ENCODE measurements at regions not wholly inside any gene's neighbourhood (a gene's known extent, or its start where the extent isn't known, plus 50 kb on each side); places are given as distances from the start of the nearest gene placed in this dataset.

DNA sequence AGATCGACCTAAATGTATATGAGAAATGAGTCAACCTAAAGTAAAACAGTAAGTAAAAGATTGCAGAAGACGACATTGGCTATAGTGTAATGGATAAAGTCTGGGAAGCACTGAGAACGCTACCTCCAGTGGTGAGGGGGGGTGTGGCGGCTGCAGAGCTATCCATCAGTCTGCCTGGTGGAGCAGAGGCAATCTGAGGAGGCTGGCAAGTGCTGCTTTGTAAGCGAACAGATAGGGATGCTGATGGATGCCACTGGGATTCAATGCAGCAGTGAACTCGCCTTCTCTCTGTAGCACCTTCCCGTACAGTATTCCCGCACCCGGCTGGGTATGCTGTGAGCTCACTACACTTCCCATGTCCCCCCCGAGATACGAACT, 261.5 kb downstream of the NSG2 start:
- intact Hi-C loops (cut with micrococcal nuclease), result no loop called here
- H3K4me1 Mint-ChIP-seq (ENCODE audit: low read depth), result no peaks in the 10 kb centered on the region
- no peak for ATAC-seq
- POLR2A ChIA-PET, result no interaction called here
- CTCF ChIA-PET, result no interaction called here
- H3K36me3 Mint-ChIP-seq (ENCODE audit: low read depth), result no peaks in the 10 kb centered on the region
- H3K9me3 Mint-ChIP-seq, result no peaks in the 10 kb centered on the region
- H3K27ac Mint-ChIP-seq, result no peak overlapping the region
- DNase-seq, result no peak
- peaks cover 12% of the 10 kb centered on the region for H3K27me3 Mint-ChIP-seq
- TF ChIP-seq, protein P1, sequence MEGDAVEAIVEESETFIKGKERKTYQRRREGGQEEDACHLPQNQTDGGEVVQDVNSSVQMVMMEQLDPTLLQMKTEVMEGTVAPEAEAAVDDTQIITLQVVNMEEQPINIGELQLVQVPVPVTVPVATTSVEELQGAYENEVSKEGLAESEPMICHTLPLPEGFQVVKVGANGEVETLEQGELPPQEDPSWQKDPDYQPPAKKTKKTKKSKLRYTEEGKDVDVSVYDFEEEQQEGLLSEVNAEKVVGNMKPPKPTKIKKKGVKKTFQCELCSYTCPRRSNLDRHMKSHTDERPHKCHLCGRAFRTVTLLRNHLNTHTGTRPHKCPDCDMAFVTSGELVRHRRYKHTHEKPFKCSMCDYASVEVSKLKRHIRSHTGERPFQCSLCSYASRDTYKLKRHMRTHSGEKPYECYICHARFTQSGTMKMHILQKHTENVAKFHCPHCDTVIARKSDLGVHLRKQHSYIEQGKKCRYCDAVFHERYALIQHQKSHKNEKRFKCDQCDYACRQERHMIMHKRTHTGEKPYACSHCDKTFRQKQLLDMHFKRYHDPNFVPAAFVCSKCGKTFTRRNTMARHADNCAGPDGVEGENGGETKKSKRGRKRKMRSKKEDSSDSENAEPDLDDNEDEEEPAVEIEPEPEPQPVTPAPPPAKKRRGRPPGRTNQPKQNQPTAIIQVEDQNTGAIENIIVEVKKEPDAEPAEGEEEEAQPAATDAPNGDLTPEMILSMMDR (IDR thresholded peaks at IDR 0.05), result no peak
- H3K4me3 Mint-ChIP-seq, result no peak overlapping the region

DNA sequence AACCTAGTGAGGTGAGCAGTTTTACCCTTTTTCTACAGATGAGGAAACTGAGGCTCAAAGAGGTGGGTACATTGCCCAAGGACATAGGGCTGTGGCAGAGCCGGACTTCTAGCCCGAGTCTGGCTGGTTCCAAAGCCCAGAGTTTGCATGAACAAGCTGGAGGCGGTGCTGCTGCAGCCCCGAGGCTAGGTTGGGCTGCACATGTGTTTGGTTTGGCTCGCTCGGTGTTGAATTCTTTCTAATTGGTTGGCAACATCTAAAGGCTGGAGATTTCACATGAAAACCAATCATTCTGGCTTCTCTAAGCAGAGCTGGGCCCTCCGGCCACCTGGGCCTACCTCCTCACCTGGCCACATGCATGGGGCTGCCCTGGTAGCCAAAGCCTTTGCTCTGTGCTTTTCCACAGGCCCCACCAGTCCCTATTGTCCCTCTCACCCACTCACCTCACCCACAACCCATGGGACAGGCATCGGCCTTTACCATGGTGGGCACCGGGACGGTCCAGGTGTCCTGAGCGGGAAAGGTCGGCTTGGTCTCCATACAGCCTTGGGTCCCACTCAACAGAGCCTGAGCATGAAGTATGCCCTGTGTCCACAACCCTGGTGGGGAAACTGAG, 262.3 kb downstream of the NSG2 start:
- DNase-seq (no peak), ATAC-seq (no peak)
- intact Hi-C loops (cut with micrococcal nuclease), result no loop called here
- no peak overlapping the region for H3K27ac Mint-ChIP-seq
- H3K36me3 Mint-ChIP-seq (ENCODE audit: low read depth), result no peaks in the 10 kb centered on the region
- TF ChIP-seq, protein P1 (IDR thresholded peaks at IDR 0.05), result no peak
- H3K27me3 Mint-ChIP-seq, result peaks cover 11% of the 10 kb centered on the region
- no peak overlapping the region for H3K4me3 Mint-ChIP-seq
- ChIA-PET CTCF (no interaction called here), POLR2A (no interaction called here)
- H3K4me1 Mint-ChIP-seq (ENCODE audit: low read depth), result no peaks in the 10 kb centered on the region
- H3K9me3 Mint-ChIP-seq, result no peaks in the 10 kb centered on the region

DNA sequence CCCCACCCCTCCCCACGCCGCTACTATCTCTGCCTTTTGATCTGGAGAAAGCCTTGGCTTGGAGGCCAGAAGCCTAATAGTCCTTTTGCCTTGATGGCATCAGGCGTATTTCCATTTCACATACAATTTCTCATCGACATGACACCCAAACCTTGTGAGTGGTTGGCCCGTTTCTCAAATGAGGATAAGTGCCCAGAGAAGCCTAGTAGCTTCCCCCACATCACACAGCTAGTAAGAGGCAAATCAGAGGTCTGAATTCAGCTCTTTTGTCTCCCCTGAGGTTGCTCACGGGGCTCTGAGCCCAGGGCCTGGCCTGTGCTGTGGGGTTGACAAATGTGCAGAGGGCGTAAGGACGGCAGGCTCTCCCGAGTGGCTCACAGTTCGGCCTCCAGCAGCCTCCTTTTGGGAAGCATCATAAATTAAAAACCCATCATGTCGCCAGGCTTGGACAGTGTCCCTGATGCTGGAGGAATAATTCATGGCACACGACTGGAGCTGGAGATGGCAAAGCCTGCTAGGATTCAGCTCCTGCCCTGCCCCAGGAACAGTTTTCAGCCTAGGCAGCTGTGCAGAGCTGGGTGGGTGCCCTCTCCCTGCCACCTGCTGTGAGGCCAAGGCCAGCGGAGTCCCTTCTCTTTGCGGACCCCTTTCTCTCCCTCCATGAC, 263.8 kb downstream of the NSG2 start:
- DNase-seq (no peak), ATAC-seq (no peak)
- no peaks in the 10 kb centered on the region for H3K9me3 Mint-ChIP-seq
- H3K27ac Mint-ChIP-seq, result no peak overlapping the region
- H3K27me3 Mint-ChIP-seq, result peaks cover 20% of the 10 kb centered on the region
- no peaks in the 10 kb centered on the region for H3K36me3 Mint-ChIP-seq (ENCODE audit: low read depth)
- CTCF ChIA-PET, result interaction anchor here (1.2 to 1.7 kb wide), 2 partner anchors 9 to 10 kb away, joined by 3 to 4 read pairs; no protein-coding TSS in a partner anchor
- H3K4me1 Mint-ChIP-seq (ENCODE audit: low read depth), result no peaks in the 10 kb centered on the region
- TF ChIP-seq, protein P1 (IDR thresholded peaks at IDR 0.05), result no peak
- POLR2A ChIA-PET, result no interaction called here
- H3K4me3 Mint-ChIP-seq, result no peak overlapping the region
- intact Hi-C loops (cut with micrococcal nuclease), result no loop called here

DNA sequence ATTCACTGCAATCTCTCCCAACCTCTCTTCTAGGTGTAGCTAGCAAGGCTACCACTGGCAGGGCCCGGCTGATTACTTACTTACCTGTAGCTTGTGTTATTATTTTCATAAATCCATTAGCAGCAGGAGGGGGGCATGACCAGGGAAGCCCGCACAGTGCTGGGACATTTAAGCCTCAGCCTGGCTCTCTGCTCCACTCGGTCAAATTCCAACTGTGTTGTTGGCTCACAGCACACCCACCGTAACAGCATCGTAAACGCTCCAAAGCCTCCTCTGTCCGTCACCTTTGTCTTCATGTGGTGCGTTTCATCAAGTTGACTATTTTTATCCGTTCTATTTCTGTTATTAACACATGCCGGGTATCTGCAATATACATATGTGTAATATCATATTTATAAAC, 264.7 kb downstream of the NSG2 start:
- DNase-seq (no peak), ATAC-seq (no peak)
- H3K4me3 Mint-ChIP-seq, result no peak overlapping the region
- peaks cover 21% of the 10 kb centered on the region for H3K27me3 Mint-ChIP-seq
- no peaks in the 10 kb centered on the region for H3K9me3 Mint-ChIP-seq
- intact Hi-C loops (cut with micrococcal nuclease), result loop anchor here (5.0 kb wide), 1 partner anchor 288 kb away; no protein-coding TSS in a partner anchor
- TF ChIP-seq, protein P1 (IDR thresholded peaks at IDR 0.05), result no peak
- H3K27ac Mint-ChIP-seq, result no peak overlapping the region
- no peaks in the 10 kb centered on the region for H3K36me3 Mint-ChIP-seq (ENCODE audit: low read depth)
- ChIA-PET POLR2A (no interaction called here), CTCF (interaction anchor here (0.7 to 1.4 kb wide), 5 partner anchors 10 to 691 kb away, joined by 3 to 5 read pairs (median 3); no protein-coding TSS in a partner anchor)
- no peaks in the 10 kb centered on the region for H3K4me1 Mint-ChIP-seq (ENCODE audit: low read depth)

DNA sequence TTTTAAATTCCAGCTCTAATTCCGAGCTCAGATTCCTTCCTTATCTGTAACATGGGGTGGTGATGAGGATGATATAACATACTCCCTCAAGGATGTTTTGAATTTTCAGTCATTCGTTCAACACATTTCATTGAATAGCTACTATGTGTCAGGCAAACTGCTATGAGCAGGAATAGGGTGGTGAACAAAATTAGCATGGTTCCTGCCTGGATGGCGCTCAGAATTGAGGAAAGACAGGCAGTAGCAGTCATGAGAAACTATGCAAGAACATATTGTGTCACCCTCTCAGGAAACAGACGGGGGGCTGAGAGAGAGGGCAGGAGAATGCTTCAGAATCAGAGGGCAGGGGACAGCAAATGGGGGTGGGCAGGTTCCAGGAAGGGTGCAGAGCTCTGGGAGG, 265.2 kb downstream of the NSG2 start:
- Mint-ChIP-seq H3K27ac (no peak overlapping the region), H3K9me3 (no peaks in the 10 kb centered on the region), H3K36me3 (ENCODE audit: low read depth) (no peaks in the 10 kb centered on the region), H3K4me3 (no peak overlapping the region), H3K27me3 (peaks cover 23% of the 10 kb centered on the region), H3K4me1 (ENCODE audit: low read depth) (no peaks in the 10 kb centered on the region)
- TF ChIP-seq, protein P1 (IDR thresholded peaks at IDR 0.05), result no peak
- DNase-seq (no peak), ATAC-seq (no peak)
- intact Hi-C loops (cut with micrococcal nuclease), result loop anchor here (5.0 kb wide), 1 partner anchor 288 kb away; no protein-coding TSS in a partner anchor
- ChIA-PET POLR2A (no interaction called here), CTCF (interaction anchor here (0.7 to 1.9 kb wide), 6 partner anchors 12 to 692 kb away, joined by 3 to 7 read pairs (median 4); no protein-coding TSS in a partner anchor)

All from activated CD8-positive, alpha-beta T cell treated with anti-CD3 and anti-CD28 coated beads for 36 hours (primary cell).